ENCODE measurements at regions not wholly inside any gene's neighbourhood (a gene's known extent, or its start where the extent isn't known, plus 50 kb on each side); places are given as distances from the start of the nearest gene placed in this dataset.

GRCh38 chr21:23471877-23472276 is 2135.4 kb downstream of the MRPL39 start:
- no peak overlapping the region for H3K4me3 ChIP-seq (ENCODE audit: control insufficient read depth, low read depth, low read length)
- no peak for DNase-seq (ENCODE audit: low read depth)
- TF ChIP-seq, protein P1, sequence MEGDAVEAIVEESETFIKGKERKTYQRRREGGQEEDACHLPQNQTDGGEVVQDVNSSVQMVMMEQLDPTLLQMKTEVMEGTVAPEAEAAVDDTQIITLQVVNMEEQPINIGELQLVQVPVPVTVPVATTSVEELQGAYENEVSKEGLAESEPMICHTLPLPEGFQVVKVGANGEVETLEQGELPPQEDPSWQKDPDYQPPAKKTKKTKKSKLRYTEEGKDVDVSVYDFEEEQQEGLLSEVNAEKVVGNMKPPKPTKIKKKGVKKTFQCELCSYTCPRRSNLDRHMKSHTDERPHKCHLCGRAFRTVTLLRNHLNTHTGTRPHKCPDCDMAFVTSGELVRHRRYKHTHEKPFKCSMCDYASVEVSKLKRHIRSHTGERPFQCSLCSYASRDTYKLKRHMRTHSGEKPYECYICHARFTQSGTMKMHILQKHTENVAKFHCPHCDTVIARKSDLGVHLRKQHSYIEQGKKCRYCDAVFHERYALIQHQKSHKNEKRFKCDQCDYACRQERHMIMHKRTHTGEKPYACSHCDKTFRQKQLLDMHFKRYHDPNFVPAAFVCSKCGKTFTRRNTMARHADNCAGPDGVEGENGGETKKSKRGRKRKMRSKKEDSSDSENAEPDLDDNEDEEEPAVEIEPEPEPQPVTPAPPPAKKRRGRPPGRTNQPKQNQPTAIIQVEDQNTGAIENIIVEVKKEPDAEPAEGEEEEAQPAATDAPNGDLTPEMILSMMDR (IDR thresholded peaks at IDR 0.05; ENCODE audit: control insufficient read depth, insufficient read depth, low read depth, low read length, missing control alignments): no peak

DNA sequence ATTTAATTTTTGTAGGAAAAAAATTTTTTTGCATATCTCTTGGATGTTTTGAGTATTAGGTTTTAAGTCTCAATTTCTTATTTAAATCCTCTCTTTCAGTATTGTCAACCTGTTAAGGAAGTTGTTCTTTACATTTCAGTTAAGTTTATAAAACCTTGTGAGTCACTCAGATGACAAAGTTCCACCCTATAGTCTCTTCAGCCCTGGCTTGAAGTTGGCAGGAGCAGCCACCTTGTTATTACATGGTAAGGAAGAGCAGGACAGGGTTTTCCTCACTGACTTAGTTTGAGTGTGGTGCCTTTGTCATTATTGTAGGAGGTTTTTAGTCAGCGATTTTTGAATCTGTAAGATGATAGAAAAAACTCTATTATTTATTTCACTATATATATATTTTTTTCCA is 2143.9 kb downstream of the MRPL39 start:
- no peak overlapping the region for H3K4me3 ChIP-seq (ENCODE audit: control insufficient read depth, low read depth, low read length)
- TF ChIP-seq, protein P1 (IDR thresholded peaks at IDR 0.05; ENCODE audit: control insufficient read depth, insufficient read depth, low read depth, low read length, missing control alignments): no peak
- no peak for DNase-seq (ENCODE audit: low read depth)

DNA sequence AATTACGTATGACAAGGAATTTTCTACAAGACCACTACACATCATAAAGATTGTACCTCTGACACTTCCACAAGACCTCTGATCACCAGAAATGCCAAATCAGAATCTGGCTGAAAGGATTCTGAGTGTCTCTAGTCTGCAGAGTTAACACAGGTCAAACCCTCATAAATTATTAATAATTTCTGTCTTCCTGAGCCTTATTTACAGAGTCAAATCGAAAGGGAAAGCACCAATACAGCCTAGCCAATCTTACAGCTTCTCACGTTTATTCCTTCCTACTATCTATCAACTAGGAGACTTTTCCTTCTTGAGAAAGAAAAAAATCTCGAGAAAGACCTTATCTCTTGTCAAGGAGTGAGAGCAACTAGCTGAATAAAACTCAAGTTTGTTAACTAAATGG is 2151.6 kb downstream of the MRPL39 start:
- DNase-seq (ENCODE audit: low read depth): no peak
- no peak overlapping the region for H3K4me3 ChIP-seq (ENCODE audit: control insufficient read depth, low read depth, low read length)

DNA sequence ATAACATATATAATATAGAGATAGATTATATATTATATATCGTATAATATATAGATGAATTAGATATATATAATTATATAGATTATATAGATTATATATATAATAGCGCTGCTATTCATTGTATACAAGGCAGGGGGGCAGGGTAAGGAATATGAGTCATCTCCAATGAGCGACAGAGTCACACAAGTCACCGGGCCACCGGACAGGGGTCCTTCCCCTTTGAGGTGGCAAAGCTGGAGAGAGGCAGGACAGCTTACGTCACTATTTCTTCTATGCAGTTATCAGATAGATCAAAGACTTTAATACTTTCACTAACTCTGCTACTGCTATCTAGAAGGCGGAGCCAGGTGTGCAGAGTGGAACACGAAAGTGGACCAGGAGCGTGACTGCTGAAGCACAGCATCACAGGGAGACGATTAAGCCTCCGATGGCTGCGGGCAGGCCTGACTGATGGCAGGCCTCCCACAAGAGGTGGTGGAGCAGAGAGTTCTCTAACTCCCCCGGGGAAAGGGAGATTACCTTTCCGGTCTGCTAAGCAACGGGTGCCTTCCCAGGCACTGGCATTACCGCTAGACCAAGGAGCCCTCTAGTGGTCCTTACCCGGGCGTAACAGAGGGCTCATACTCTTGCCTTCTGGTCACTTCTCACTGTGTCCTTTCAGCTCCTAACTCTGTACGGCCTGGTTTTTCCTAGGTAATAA is 2154.7 kb downstream of the MRPL39 start:
- TF ChIP-seq, protein P1 (IDR thresholded peaks at IDR 0.05; ENCODE audit: control insufficient read depth, insufficient read depth, low read depth, low read length, missing control alignments): no peak
- H3K4me3 ChIP-seq (ENCODE audit: control insufficient read depth, low read depth, low read length): no peak overlapping the region
- DNase-seq (ENCODE audit: low read depth): no peak

More for the DNA sequence above, 2151.6 kb downstream of the MRPL39 start:
- TF ChIP-seq, protein P1 (IDR thresholded peaks at IDR 0.05; ENCODE audit: control insufficient read depth, insufficient read depth, low read depth, low read length, missing control alignments): no peak

GRCh38 chr21:23445307-23445706 is 2162.0 kb downstream of the MRPL39 start:
- no peak overlapping the region for H3K4me3 ChIP-seq (ENCODE audit: control insufficient read depth, low read depth, low read length)
- DNase-seq (ENCODE audit: low read depth): no peak
- TF ChIP-seq, protein P1 (IDR thresholded peaks at IDR 0.05; ENCODE audit: control insufficient read depth, insufficient read depth, low read depth, low read length, missing control alignments): no peak

- no peak for DNase-seq (ENCODE audit: low read depth)
- TF ChIP-seq, protein P1 (IDR thresholded peaks at IDR 0.05; ENCODE audit: control insufficient read depth, insufficient read depth, low read depth, low read length, missing control alignments): no peak
- no peak overlapping the region for H3K4me3 ChIP-seq (ENCODE audit: control insufficient read depth, low read depth, low read length)
Observed at GRCh38 chr21:23438081-23438480, 2169.2 kb downstream of the MRPL39 start.

Measured in AG09309 (cell line).